OCI-M1 (cell line): ENCODE measurements at regions not wholly inside any gene's neighbourhood (a gene's known extent, or its start where the extent isn't known, plus 50 kb on each side); places are given as distances from the start of the nearest gene placed in this dataset.
"Not testable (repeated sequence)": the region's sequence is repeated elsewhere in the genome, so short reads cannot be mapped to it uniquely, and the experiment has no call there.

Experiments
- DNase-seq: peaks from one replicate; lab custom pipeline; 2025; lab: John Stamatoyannopoulos, UW

- DNase-seq = no peak
Measured at GRCh38 chr4:122973465-122973864, 51.1 kb upstream of the NUDT6 start.

GRCh38 chr4:122976111-122976510, 53.7 kb upstream of the NUDT6 start:
- DNase-seq = no peak

- no peak for DNase-seq
Measured at GRCh38 chr4:122977103-122977502, 54.7 kb upstream of the NUDT6 start.

GRCh38 chr4:122978109-122978508, 55.7 kb upstream of the NUDT6 start:
- DNase-seq = no peak

GRCh38 chr4:122978789-122979188, 56.4 kb upstream of the NUDT6 start:
- DNase-seq = no peak

- no peak for DNase-seq
Measured at GRCh38 chr4:122980860-122981259, 58.5 kb upstream of the NUDT6 start.

- no peak for DNase-seq
Measured at GRCh38 chr4:122988696-122989095, 66.3 kb upstream of the NUDT6 start.

GRCh38 chr4:122990891-122991290, 68.5 kb upstream of the NUDT6 start:
- no peak for DNase-seq

GRCh38 chr4:122992057-122992456, 69.7 kb upstream of the NUDT6 start:
- no peak for DNase-seq

- no peak for DNase-seq
Measured at GRCh38 chr4:122992641-122993040, 70.2 kb upstream of the NUDT6 start.

GRCh38 chr4:122996350-122996749, 74.0 kb upstream of the NUDT6 start:
- no peak for DNase-seq

- DNase-seq = peak; percentile 39
Measured at GRCh38 chr4:122997463-122998101, 75.2 kb upstream of the NUDT6 start.

GRCh38 chr4:123004079-123004478, 81.7 kb upstream of the NUDT6 start:
- DNase-seq = not testable (repeated sequence)

- DNase-seq = not testable (repeated sequence)
Measured at GRCh38 chr4:123005126-123005525, 82.7 kb upstream of the NUDT6 start.

GRCh38 chr4:123007679-123008078, 85.3 kb upstream of the NUDT6 start:
- DNase-seq = no peak

- DNase-seq = not testable (repeated sequence)
Measured at GRCh38 chr4:123012416-123012815, 90.0 kb upstream of the NUDT6 start.

GRCh38 chr4:123014038-123014437, 91.6 kb upstream of the NUDT6 start:
- DNase-seq = no peak

GRCh38 chr4:123017078-123017477, 94.7 kb upstream of the NUDT6 start:
- no peak for DNase-seq

GRCh38 chr4:123017636-123018395, 95.4 kb upstream of the NUDT6 start:
- no peak for DNase-seq

- no peak for DNase-seq
Measured at GRCh38 chr4:123018396-123018775, 96.0 kb upstream of the NUDT6 start.

GRCh38 chr4:123020285-123020684, 97.9 kb upstream of the NUDT6 start:
- DNase-seq = no peak

GRCh38 chr4:123023647-123024046, 101.2 kb upstream of the NUDT6 start:
- no peak for DNase-seq

- DNase-seq = no peak
Measured at GRCh38 chr4:123024710-123025109, 102.3 kb upstream of the NUDT6 start.

- no peak for DNase-seq
Measured at GRCh38 chr4:123025398-123025797, 103.0 kb upstream of the NUDT6 start.
